Upper lobe of right lung (tissue), 1 donor: ENCODE measurements at regions not wholly inside any gene's neighbourhood (a gene's known extent, or its start where the extent isn't known, plus 50 kb on each side); places are given as distances from the start of the nearest gene placed in this dataset.

Experiments
- ATAC-seq: fragments of 200-7000 bp; cut with Tn5 transposase; one replicate; pipeline ENCODE4 v1.9.1; 2020; ENCODE audit warnings: mild to moderate bottlenecking, moderate library complexity
- DNase-seq: peaks from one replicate; pipeline ENCODE4 v3.0.0-alpha.2; 2020
- H3K27ac ChIP-seq: fragments of 200-600 bp; one replicate; pipeline ENCODE4 v1.8.0; 2022
- H3K27me3 ChIP-seq: fragments of 200-600 bp; one replicate; pipeline ENCODE4 v1.8.0; 2022; ENCODE audit warnings: mild to moderate bottlenecking
- H3K36me3 ChIP-seq: fragments of 200-600 bp; one replicate; pipeline ENCODE4 v1.8.0; 2022
- H3K4me1 ChIP-seq: fragments of 200-600 bp; one replicate; pipeline ENCODE4 v1.8.0; 2022
- H3K4me3 ChIP-seq: fragments of 200-600 bp; one replicate; pipeline ENCODE4 v1.8.0; 2022; ENCODE audit warnings: mild to moderate bottlenecking
- H3K9me3 ChIP-seq: fragments of 200-600 bp; one replicate; pipeline ENCODE4 v1.8.0; 2022
- intact Hi-C: fragments of 100-400 bp; cut with DNase I; formaldehyde crosslinking; loops from one replicate; pipeline ENCODE4 v1.11.0; 2022
- TF ChIP-seq, protein P1 (sequence below): fragments of 200-600 bp; IDR thresholded peaks from one replicate; pipeline ENCODE4 v1.8.0; 2022; ENCODE audit warnings: antibody characterized with exemption
- donor health status: DM: no; HTN: yes; CAD: no; lungs with severe emphysema.

DNA sequence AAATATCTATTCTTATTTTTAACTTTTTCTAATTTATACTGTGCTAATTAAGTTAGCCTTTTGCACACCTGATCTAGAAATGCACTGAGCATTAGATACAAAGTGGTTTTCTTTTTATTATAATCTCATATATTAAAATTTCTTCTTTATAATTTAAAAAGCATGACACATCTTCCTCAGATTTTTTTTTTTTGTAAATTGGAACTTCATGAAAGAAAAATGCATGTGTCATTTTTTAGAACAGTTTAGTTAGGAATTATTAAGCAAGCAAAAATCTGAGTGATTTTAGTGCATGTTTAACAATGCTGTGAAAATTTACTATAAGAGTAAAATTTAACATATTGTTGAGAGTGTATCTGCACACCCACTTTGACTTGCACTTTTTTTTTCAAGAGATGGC is 367.9 kb downstream of the TFEC start:
- no peak for DNase-seq

DNA sequence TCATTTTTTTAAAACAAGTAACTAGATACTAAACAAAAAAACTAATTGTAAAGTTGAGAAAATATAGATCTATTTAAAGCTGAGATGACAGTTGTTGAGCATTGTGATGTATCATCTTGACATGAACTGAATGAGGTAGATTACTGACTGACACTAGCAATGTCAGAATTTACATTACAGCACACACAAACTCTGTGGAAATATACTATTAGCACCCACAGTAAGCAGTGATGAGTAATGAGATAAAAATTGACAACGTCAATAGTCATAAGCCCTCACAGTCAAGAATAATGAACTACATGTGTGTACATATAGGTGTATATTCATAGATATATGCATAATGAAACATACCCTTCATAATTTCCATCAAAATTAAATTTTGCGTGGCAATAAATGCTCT is 368.4 kb downstream of the TFEC start:
- H3K36me3 ChIP-seq = no peaks in the 10 kb centered on the region
- no peaks in the 10 kb centered on the region for H3K9me3 ChIP-seq
- ATAC-seq (no peak), DNase-seq (no peak)
- TF ChIP-seq, protein P1, sequence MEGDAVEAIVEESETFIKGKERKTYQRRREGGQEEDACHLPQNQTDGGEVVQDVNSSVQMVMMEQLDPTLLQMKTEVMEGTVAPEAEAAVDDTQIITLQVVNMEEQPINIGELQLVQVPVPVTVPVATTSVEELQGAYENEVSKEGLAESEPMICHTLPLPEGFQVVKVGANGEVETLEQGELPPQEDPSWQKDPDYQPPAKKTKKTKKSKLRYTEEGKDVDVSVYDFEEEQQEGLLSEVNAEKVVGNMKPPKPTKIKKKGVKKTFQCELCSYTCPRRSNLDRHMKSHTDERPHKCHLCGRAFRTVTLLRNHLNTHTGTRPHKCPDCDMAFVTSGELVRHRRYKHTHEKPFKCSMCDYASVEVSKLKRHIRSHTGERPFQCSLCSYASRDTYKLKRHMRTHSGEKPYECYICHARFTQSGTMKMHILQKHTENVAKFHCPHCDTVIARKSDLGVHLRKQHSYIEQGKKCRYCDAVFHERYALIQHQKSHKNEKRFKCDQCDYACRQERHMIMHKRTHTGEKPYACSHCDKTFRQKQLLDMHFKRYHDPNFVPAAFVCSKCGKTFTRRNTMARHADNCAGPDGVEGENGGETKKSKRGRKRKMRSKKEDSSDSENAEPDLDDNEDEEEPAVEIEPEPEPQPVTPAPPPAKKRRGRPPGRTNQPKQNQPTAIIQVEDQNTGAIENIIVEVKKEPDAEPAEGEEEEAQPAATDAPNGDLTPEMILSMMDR = no peak
- no peak overlapping the region for H3K4me3 ChIP-seq
- H3K27me3 ChIP-seq = no peaks in the 10 kb centered on the region
- intact Hi-C loops = no loop called here
- no peak overlapping the region for H3K27ac ChIP-seq
- H3K4me1 ChIP-seq = no peaks in the 10 kb centered on the region

More for the DNA sequence above, 367.9 kb downstream of the TFEC start:
- TF ChIP-seq, protein P1 = no peak
- H3K36me3 ChIP-seq = no peaks in the 10 kb centered on the region
- no peaks in the 10 kb centered on the region for H3K27me3 ChIP-seq
- no peak overlapping the region for H3K27ac ChIP-seq
- no peaks in the 10 kb centered on the region for H3K4me1 ChIP-seq
- no peak overlapping the region for H3K4me3 ChIP-seq
- no peak for ATAC-seq
- no peaks in the 10 kb centered on the region for H3K9me3 ChIP-seq
- intact Hi-C loops = no loop called here

GRCh38 chr7:115658223-115658622 is 372.3 kb downstream of the TFEC start:
- ATAC-seq (no peak), DNase-seq (no peak)
- Histone ChIP-seq H3K4me3 (no peak overlapping the region), H3K27ac (no peak overlapping the region), H3K9me3 (no peaks in the 10 kb centered on the region), H3K27me3 (no peaks in the 10 kb centered on the region), H3K36me3 (no peaks in the 10 kb centered on the region), H3K4me1 (no peaks in the 10 kb centered on the region)
- intact Hi-C loops = no loop called here
- TF ChIP-seq, protein P1 = no peak

- H3K9me3 ChIP-seq = no peaks in the 10 kb centered on the region
- H3K27me3 ChIP-seq = no peaks in the 10 kb centered on the region
- DNase-seq (no peak), ATAC-seq (no peak)
- no peak overlapping the region for H3K4me3 ChIP-seq
- TF ChIP-seq, protein P1 = no peak
- no peaks in the 10 kb centered on the region for H3K36me3 ChIP-seq
- no peaks in the 10 kb centered on the region for H3K4me1 ChIP-seq
- H3K27ac ChIP-seq = no peak overlapping the region
- intact Hi-C loops = no loop called here
Observed at GRCh38 chr7:115654384-115655214, 376.0 kb downstream of the TFEC start.

DNA sequence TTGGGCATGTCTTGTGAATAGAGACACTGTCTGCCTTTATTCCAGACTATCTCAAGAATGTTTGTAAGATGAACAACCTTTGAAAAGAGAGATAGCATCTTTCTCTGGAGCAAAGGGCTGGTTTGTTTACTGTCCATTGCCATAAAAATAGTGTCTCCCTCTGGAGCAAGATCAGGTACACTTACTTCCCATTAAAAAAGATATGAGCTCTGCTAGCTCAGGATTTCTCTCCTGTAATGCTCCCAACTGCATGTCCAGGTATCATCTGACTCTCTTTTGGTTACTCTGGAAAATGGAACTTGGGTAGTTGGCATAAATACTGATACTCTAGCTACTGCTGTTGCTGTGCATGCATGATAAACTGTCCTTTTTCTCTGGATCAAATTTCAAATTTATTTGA is 381.1 kb downstream of the TFEC start:
- H3K9me3 ChIP-seq = no peaks in the 10 kb centered on the region
- no peaks in the 10 kb centered on the region for H3K27me3 ChIP-seq
- no peak overlapping the region for H3K4me3 ChIP-seq
- no peaks in the 10 kb centered on the region for H3K4me1 ChIP-seq
- H3K36me3 ChIP-seq = no peaks in the 10 kb centered on the region
- H3K27ac ChIP-seq = no peak overlapping the region
- intact Hi-C loops = no loop called here
- TF ChIP-seq, protein P1 = no peak
- ATAC-seq = no peak
- DNase-seq = no peak

GRCh38 chr7:115647712-115648111 is 382.9 kb downstream of the TFEC start:
- intact Hi-C loops = no loop called here
- H3K9me3 ChIP-seq = no peaks in the 10 kb centered on the region

More at GRCh38 chr7:115647712-115648111, 382.9 kb downstream of the TFEC start:
- Histone ChIP-seq H3K36me3 (no peaks in the 10 kb centered on the region), H3K27ac (no peak overlapping the region), H3K27me3 (no peaks in the 10 kb centered on the region), H3K4me3 (no peak overlapping the region), H3K4me1 (no peaks in the 10 kb centered on the region)
- ATAC-seq (no peak), DNase-seq (no peak)
- TF ChIP-seq, protein P1 = no peak
